ENCODE measurements at regions not wholly inside any gene's neighbourhood (a gene's known extent, or its start where the extent isn't known, plus 50 kb on each side); places are given as distances from the start of the nearest gene placed in this dataset.

DNA sequence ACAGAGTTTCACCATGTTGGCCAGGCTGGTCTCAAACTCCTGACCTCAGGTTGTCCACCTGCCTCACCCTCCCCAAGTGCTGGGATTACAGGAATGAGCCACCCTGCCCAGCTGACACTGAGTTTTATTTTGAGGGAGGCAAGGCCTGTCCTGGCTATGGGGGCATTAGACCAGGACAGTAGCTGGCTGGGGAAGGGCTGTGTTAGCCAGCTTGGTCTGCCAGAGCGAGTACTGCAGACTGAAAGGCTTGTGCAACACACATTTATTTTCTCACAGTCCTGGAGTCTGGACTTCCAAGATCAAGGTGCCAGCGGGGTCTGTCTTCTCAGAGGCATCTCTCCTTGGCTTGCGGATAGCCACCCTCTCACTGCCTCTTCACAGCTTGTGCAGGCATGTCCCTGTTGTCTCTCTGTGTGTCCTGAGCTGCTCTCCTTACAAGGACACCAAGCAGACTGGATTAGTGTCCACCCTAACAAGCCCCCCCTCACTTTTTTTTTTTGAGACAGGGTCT lies 59.4 kb upstream of the HAAO start:
- TF ChIP-seq, protein P1, sequence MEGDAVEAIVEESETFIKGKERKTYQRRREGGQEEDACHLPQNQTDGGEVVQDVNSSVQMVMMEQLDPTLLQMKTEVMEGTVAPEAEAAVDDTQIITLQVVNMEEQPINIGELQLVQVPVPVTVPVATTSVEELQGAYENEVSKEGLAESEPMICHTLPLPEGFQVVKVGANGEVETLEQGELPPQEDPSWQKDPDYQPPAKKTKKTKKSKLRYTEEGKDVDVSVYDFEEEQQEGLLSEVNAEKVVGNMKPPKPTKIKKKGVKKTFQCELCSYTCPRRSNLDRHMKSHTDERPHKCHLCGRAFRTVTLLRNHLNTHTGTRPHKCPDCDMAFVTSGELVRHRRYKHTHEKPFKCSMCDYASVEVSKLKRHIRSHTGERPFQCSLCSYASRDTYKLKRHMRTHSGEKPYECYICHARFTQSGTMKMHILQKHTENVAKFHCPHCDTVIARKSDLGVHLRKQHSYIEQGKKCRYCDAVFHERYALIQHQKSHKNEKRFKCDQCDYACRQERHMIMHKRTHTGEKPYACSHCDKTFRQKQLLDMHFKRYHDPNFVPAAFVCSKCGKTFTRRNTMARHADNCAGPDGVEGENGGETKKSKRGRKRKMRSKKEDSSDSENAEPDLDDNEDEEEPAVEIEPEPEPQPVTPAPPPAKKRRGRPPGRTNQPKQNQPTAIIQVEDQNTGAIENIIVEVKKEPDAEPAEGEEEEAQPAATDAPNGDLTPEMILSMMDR (conservative IDR thresholded peaks at IDR 0.05 in 1 of 2, IDR thresholded peaks at IDR 0.05 in 1 of 2; ENCODE audit: low read depth in 1 of 2, low read length in 2 of 2): no peak
- TF ChIP-seq EZH2 (IDR thresholded peaks at IDR 0.05; ENCODE audit: low read length, missing control alignments): no peak

Measured in fibroblast of lung (primary cell).